Stimulated activated CD4-positive, alpha-beta T cell treated with anti-CD3 and anti-CD28 coated beads, TNF-alpha, amount 100 ng/mL, for 24 hours (primary cell): ENCODE measurements at regions not wholly inside any gene's neighbourhood (a gene's known extent, or its start where the extent isn't known, plus 50 kb on each side); places are given as distances from the start of the nearest gene placed in this dataset.

Experiments
- DNase-seq, 3 experiments: peaks; one replicate each; pipeline ENCODE4 v3.0.0-alpha.2; 2020; ENCODE audit warnings: low read depth in 3 of 3

DNA sequence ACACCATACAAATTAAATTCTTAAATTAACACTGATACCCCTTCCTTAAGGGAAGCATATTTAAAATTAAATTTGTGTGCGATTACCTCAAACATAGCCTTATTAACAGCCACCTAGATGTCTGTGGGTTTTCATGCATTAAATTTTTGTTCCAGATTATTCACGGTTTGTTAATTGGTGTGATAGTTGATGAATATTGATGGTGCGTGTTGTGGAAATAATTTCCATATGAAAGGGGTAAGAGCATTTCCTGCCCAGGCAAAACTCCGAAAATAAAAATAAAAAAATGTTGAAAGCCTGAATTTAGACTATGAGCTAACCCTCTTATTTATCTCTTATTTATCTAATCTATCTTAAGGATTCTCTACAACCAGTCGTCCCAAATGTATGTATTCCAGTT lies 679.3 kb upstream of the CELF2 start:
- DNase-seq, result no peak

- no peak for DNase-seq
Measured at GRCh38 chr10:10346390-10347150, 671.1 kb upstream of the CELF2 start.

- no peak for DNase-seq
Measured at GRCh38 chr10:10350050-10350449, 667.6 kb upstream of the CELF2 start.

GRCh38 chr10:10351451-10351850 lies 666.2 kb upstream of the CELF2 start:
- no peak for DNase-seq

GRCh38 chr10:10353326-10353868 lies 664.3 kb upstream of the CELF2 start:
- no peak for DNase-seq

DNA sequence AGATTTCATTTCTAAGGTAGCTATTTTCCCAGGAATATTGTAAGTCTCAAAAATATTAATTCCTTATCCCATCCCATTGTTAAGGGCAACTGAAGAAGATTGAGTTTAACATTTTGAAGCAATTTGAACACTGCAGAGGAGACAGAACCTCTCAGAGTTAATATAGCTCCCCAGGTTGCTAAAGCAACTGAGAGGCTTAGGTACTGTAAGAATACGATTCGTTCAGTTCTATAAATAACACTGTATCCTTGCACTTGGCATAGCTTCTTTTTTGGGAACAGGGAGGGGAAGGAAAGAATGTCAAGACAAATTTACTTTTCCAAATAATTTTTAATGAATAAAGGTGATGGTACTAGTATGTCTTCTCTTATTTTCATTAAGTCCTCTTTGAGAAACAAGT lies 658.4 kb upstream of the CELF2 start:
- DNase-seq, result no peak

- DNase-seq, result no peak
Measured at GRCh38 chr10:10361301-10361885, 656.3 kb upstream of the CELF2 start.

- DNase-seq, result no peak
Measured at GRCh38 chr10:10362800-10363199, 654.9 kb upstream of the CELF2 start.

- no peak for DNase-seq
Measured at GRCh38 chr10:10363217-10363616, 654.5 kb upstream of the CELF2 start.

DNA sequence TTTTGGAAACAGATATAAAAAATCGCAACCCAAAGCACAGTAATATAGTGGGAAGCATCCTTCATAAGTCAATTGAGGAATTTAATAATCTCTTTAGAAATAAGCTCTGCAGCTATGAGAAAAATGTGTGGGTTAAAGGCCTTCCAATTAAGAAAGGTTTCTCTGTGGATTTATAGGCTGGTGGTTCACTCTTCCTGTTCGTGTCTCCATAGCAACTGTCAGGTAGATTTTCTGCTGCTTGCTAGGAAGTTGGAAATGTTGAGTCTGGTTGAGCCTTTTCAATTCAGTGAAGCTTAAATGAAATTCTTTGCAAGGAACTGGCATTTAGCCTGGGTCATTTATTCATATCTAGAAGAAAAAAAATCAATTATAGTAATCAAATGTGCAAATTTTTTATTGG lies 652.8 kb upstream of the CELF2 start:
- DNase-seq, result no peak

- DNase-seq, result no peak
Measured at GRCh38 chr10:10365676-10366075, 652.0 kb upstream of the CELF2 start.

DNA sequence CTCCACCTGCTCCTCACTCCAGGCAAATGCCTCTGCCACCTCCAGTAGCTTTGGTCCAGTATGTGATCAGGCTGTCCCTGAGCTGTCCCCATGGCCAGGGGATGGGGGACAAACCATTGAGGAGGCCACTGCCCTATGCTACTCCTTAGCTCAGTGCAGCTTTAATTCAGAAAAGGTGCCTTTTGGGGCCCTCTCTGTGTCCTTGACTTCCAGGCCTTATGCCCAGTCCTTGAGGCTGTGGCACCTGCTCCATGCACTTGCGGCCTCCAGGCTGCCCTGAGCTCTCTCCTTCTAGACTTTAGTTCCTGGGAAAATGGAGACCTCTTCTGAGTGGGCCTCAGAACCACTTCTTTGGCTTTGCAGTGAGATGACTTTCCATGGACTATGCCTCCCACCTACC lies 650.8 kb upstream of the CELF2 start:
- DNase-seq, result no peak

DNA sequence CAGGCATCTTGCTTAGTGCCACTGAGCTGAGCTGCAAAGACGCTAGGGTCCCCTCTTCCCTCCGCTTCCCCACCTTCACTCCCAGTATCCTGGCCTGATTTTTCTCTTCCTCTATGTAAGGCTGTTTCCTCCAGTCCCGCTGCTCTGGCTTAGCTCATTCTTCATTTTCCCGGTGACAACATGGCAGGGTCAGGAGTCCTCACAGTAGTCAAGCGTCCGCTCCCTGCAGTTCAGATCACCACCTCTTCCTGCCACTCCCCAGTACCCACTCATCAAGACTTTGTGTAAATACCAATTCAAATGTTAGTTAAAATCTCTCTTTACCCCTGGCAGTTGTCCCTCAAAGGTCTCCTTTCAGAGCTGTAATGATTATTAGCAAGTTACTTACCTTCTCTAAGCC lies 650.4 kb upstream of the CELF2 start:
- no peak for DNase-seq

DNA sequence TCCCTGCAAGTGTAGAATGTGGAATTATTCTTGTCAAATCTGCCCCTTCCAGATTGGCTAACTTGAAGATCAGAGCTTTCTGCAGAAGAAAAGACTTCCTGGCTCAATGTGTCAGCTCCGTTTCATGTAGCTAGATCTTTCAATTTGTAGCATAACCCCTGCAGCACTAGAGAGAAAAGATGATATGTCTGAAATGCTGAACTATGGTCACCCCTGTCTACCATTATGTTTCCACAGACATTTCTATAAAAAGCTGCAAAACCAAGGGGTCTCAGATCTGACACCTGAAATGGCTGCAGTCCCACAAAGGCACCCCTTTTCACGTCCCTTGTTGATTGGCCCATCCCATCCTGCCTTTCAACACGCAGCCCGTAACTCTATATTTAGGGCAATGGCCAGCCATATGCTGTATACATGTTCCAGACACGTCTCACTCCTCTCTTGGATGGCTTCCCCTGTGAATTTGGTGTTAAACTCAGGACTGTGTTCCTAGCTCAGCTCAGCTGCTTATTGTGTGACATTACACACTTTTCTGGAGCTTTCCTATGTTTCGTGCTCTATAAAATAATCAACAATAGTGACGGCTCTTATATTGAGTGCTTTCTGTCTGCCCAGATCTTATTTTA lies 648.6 kb upstream of the CELF2 start:
- no peak for DNase-seq

GRCh38 chr10:10385831-10386230 lies 631.8 kb upstream of the CELF2 start:
- no peak for DNase-seq

DNA sequence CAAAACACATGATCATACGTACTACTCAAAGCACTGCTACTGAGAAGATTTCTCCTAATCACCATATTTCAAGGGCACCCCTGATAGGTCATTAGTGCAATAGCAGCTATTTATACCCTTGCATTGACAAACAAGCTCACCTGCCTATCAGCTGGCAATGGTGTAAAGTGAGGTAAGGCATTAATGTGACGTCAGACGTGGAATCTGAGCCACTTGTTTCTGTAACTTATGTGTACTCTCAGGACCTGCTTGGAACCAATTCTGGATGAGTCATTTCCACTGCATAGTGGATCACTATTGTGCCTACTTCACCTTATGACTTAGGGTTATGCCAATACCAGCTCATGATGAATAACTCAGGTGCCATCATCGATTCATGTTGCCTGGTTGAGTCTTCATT lies 628.5 kb upstream of the CELF2 start:
- no peak for DNase-seq

DNA sequence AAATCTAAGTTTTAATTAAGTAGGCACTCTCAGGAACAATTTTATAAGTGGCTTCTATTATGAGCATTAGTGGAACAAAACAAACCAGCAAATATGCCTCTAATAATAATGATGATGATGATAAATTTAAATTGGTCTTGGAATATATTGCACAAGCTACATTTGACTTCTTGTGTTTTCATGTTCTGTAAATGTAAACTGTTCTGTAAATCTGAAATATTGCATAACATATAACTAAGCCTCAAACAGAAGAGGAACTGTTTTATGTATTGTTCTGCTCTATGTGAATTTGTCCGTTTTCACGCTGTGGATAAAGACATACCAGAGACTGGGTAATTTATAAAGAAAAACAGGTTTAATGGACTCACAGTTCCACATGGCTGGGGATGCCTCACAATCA lies 625.2 kb upstream of the CELF2 start:
- DNase-seq, result no peak

- no peak for DNase-seq
Measured at GRCh38 chr10:10394933-10395658, 622.6 kb upstream of the CELF2 start.

GRCh38 chr10:10396601-10397000 lies 621.1 kb upstream of the CELF2 start:
- DNase-seq, result no peak

DNA sequence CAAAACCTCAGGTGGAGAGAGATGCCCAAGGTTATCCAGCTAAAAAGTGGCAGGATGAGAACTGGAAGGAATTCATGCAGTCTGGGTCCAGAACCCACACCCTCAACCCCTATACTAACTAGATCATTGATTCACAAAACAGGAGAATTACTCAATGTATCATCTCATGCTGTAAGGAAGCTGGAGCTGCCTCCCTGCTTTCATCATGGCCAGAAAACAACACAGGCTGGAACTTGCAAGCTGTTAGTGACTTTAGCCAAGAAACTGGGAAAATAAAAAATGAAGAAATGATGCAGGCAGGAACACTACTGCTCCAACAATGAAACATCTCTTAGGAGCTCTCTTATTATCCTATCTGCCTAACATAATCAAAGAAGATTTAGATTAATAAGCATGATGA lies 619.8 kb upstream of the CELF2 start:
- no peak for DNase-seq

GRCh38 chr10:10403762-10404161 lies 613.9 kb upstream of the CELF2 start:
- no peak for DNase-seq

DNA sequence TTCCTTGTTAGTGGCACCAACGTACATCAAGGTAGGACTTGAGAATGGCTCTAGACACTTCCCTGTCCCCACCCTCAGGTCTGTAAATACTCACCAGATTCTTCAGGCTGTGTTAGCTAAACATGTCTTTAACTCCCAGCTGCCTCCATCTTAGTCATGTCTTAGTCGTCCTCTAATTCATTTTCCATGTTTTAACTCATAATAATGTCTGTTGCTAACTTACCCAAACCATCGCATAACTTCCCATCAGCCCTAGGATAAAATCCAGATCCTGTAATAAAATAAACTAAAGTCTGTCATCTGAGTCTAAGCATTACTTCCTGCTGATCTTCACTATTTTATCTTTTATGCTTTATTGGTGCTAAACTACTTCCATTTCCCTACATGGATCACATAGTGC lies 600.0 kb upstream of the CELF2 start:
- no peak for DNase-seq
